WTC11 (cell line): ENCODE measurements at regions not wholly inside any gene's neighbourhood (a gene's known extent, or its start where the extent isn't known, plus 50 kb on each side); places are given as distances from the start of the nearest gene placed in this dataset.

Experiments used
- ATAC-seq: fragments of 200-7000 bp; cut with Tn5 transposase; 2 replicates; pipeline ENCODE4 v1.10.0; 2021; ENCODE audit warnings: mild to moderate bottlenecking, moderate library complexity
- CTCF ChIA-PET: fragments of 300-600 bp; sonication (Branson Sonifier 250); formaldehyde crosslinking; loops from one replicate; lab custom pipeline; 2021; ENCODE audit warnings: antibody characterized with exemption; lab: Charles Lee
- POLR2A ChIA-PET: fragments of 350-600 bp; sonication (Branson Sonifier 250); formaldehyde crosslinking; loops from one replicate; lab custom pipeline; 2021; ENCODE audit warnings: antibody characterized with exemption; lab: Charles Lee
- DNase-seq: peaks from one replicate; pipeline ENCODE4 v3.0.0; 2021; ENCODE audit warnings: low spot score
- H3K27ac Mint-ChIP-seq: 2 replicates; pipeline ENCODE4 v1.8.0; 2021; ENCODE audit warnings: mixed read lengths
- H3K27me3 Mint-ChIP-seq: 2 replicates; pipeline ENCODE4 v1.8.0; 2021; ENCODE audit warnings: low read depth, mild to moderate bottlenecking, moderate library complexity, mixed read lengths
- H3K36me3 Mint-ChIP-seq: 2 replicates; pipeline ENCODE4 v1.8.0; 2021; ENCODE audit warnings: mixed read lengths
- H3K4me1 Mint-ChIP-seq: 2 replicates; pipeline ENCODE4 v1.8.0; 2022; ENCODE audit warnings: mixed read lengths
- H3K4me3 Mint-ChIP-seq: 2 replicates; pipeline ENCODE4 v1.8.0; 2021; ENCODE audit warnings: mild to moderate bottlenecking, moderate library complexity, mixed read lengths
- H3K9me3 Mint-ChIP-seq: 2 replicates; pipeline ENCODE4 v1.8.0; 2021; ENCODE audit warnings: mixed read lengths
- ATF3 ChIP-seq: sonication (generic); formaldehyde crosslinking; conservative IDR thresholded peaks from 2 replicates; pipeline ENCODE4 v1.8.1; 2022; ENCODE audit warnings: mild to moderate bottlenecking, missing genetic modification reagents
- CDX4 ChIP-seq: fragments of 250-450 bp; sonication (Bioruptor Pico); IDR thresholded peaks from 2 replicates; pipeline ENCODE4 v1.9.0; 2021; ENCODE audit warnings: moderate library complexity, mild to moderate bottlenecking, inconsistent platforms, borderline replicate concordance
- E2F1 ChIP-seq: sonication (generic); formaldehyde crosslinking; IDR thresholded peaks from 2 replicates; pipeline ENCODE4 v1.8.0; 2022; ENCODE audit warnings: mild to moderate bottlenecking, missing genetic modification reagents
- ELF4 ChIP-seq: sonication (generic); formaldehyde crosslinking; IDR thresholded peaks from 2 replicates; pipeline ENCODE4 v1.8.1; 2022; ENCODE audit warnings: low read depth, mild to moderate bottlenecking, moderate library complexity, missing genetic modification reagents
- FOXJ3 ChIP-seq: sonication (generic); formaldehyde crosslinking; IDR thresholded peaks from 2 replicates; pipeline ENCODE4 v1.9.0; 2021; ENCODE audit warnings: missing genetic modification reagents, mild to moderate bottlenecking, borderline replicate concordance
- FOXK1 ChIP-seq: sonication (generic); formaldehyde crosslinking; IDR thresholded peaks from 2 replicates; pipeline ENCODE4 v1.8.0; 2022; ENCODE audit warnings: mild to moderate bottlenecking, moderate library complexity, missing genetic modification reagents
- FOXP1 ChIP-seq: sonication (generic); formaldehyde crosslinking; IDR thresholded peaks from 2 replicates; pipeline ENCODE4 v1.8.0; 2022; ENCODE audit warnings: missing genetic modification reagents, mild to moderate bottlenecking, moderate library complexity, borderline replicate concordance
- FOXP4 ChIP-seq: sonication (generic); formaldehyde crosslinking; IDR thresholded peaks from 2 replicates; pipeline ENCODE4 v1.8.0; 2022; ENCODE audit warnings: mild to moderate bottlenecking, missing genetic modification reagents
- GABPB1 ChIP-seq: sonication (generic); formaldehyde crosslinking; IDR thresholded peaks from 2 replicates; pipeline ENCODE4 v1.8.1; 2023; ENCODE audit warnings: mild to moderate bottlenecking, missing genetic modification reagents
- HMGA2 ChIP-seq: fragments of 250-450 bp; sonication (Bioruptor Pico); IDR thresholded peaks from 2 replicates; pipeline ENCODE4 v1.4.0; 2021; ENCODE audit warnings: mild to moderate bottlenecking, moderate library complexity
- HMGXB4 ChIP-seq: sonication (generic); formaldehyde crosslinking; IDR thresholded peaks from 2 replicates; pipeline ENCODE4 v1.8.1; 2023; ENCODE audit warnings: mild to moderate bottlenecking, moderate library complexity, missing genetic modification reagents
- KAT7 ChIP-seq: sonication (generic); formaldehyde crosslinking; IDR thresholded peaks from 2 replicates; pipeline ENCODE4 v1.8.1; 2023; ENCODE audit warnings: missing genetic modification reagents, mild to moderate bottlenecking, borderline replicate concordance
- NFATC4 ChIP-seq: fragments of 250-450 bp; sonication (Bioruptor Pico); IDR thresholded peaks from 2 replicates; pipeline ENCODE4 v1.9.0; 2021; ENCODE audit warnings: mild to moderate bottlenecking
- NR1H2 ChIP-seq: sonication (generic); formaldehyde crosslinking; IDR thresholded peaks from 2 replicates; pipeline ENCODE4 v1.9.0; 2021; ENCODE audit warnings: mild to moderate bottlenecking, moderate library complexity, missing genetic modification reagents
- NR2C2 ChIP-seq: sonication (generic); formaldehyde crosslinking; IDR thresholded peaks from 2 replicates; pipeline ENCODE4 v1.8.0; 2022; ENCODE audit warnings: mild to moderate bottlenecking, missing genetic modification reagents
- SOX15 ChIP-seq: fragments of 250-450 bp; sonication (Bioruptor Pico); IDR thresholded peaks from 2 replicates; pipeline ENCODE4 v1.9.0; 2021; ENCODE audit warnings: mild to moderate bottlenecking
- SP1 ChIP-seq: sonication (generic); formaldehyde crosslinking; conservative IDR thresholded peaks from 2 replicates; pipeline ENCODE4 v1.8.1; 2022; ENCODE audit warnings: missing genetic modification reagents
- ZNF219 ChIP-seq: sonication (generic); formaldehyde crosslinking; IDR thresholded peaks from 2 replicates; pipeline ENCODE4 v1.8.0; 2023; ENCODE audit warnings: missing genetic modification reagents, mild to moderate bottlenecking, borderline replicate concordance
- ZNF396 ChIP-seq: fragments of 250-450 bp; sonication (Bioruptor Pico); IDR thresholded peaks from 2 replicates; pipeline ENCODE4 v1.8.0; 2021; ENCODE audit warnings: mild to moderate bottlenecking, moderate library complexity, borderline replicate concordance
- ZNF425 ChIP-seq: fragments of 250-450 bp; sonication (Bioruptor Pico); conservative IDR thresholded peaks from 2 replicates; pipeline ENCODE4 v1.9.0; 2021; ENCODE audit warnings: mild to moderate bottlenecking
- ZNF671 ChIP-seq: fragments of 250-450 bp; sonication (Bioruptor Pico); IDR thresholded peaks from 2 replicates; pipeline ENCODE4 v1.8.0; 2021; ENCODE audit warnings: mild to moderate bottlenecking

- CTCF ChIA-PET = interaction anchor here (0.6 to 1.5 kb wide), 3 partner anchors 48 to 228 kb away, joined by 3 to 6 read pairs (median 3); no protein-coding TSS in a partner anchor
Observed at GRCh38 chr16:49120631-49121030, 161.0 kb downstream of the CBLN1 start.

GRCh38 chr16:49116873-49117272, 164.8 kb downstream of the CBLN1 start:
- ATAC-seq (no peak), DNase-seq (no peak)
- CTCF ChIA-PET = no interaction called here
- POLR2A ChIA-PET = no interaction called here
- TF ChIP-seq FOXJ3 (no peak), GABPB1 (CRISPR knock-in tag) (no peak), ZNF396 (CRISPR knock-in tag) (no peak), FOXP1 (CRISPR knock-in tag) (no peak), E2F1 (no peak), ATF3 (CRISPR knock-in tag) (no peak), NR2C2 (CRISPR knock-in tag) (no peak), HMGA2 (CRISPR knock-in tag) (no peak), ZNF671 (no peak), NR1H2 (no peak), FOXK1 (CRISPR knock-in tag) (no peak), KAT7 (no peak)
- Mint-ChIP-seq H3K9me3 (no peaks in the 10 kb centered on the region), H3K27me3 (peaks cover 2% of the 10 kb centered on the region), H3K4me1 (peaks cover 15% of the 10 kb centered on the region), H3K36me3 (no peaks in the 10 kb centered on the region), H3K27ac (no peak overlapping the region), H3K4me3 (no peak overlapping the region)

More at GRCh38 chr16:49120631-49121030, 161.0 kb downstream of the CBLN1 start:
- POLR2A ChIA-PET = no interaction called here
- H3K27me3 Mint-ChIP-seq = peaks cover 7% of the 10 kb centered on the region
- H3K4me1 Mint-ChIP-seq = peaks cover 3% of the 10 kb centered on the region
- no peak for DNase-seq
- no peak for ATAC-seq
- no peaks in the 10 kb centered on the region for H3K36me3 Mint-ChIP-seq
- H3K9me3 Mint-ChIP-seq = no peaks in the 10 kb centered on the region
- no peak overlapping the region for H3K27ac Mint-ChIP-seq
- TF ChIP-seq ZNF425 (no peak), SP1 (no peak), HMGXB4 (CRISPR knock-in tag) (no peak)
- H3K4me3 Mint-ChIP-seq = no peak overlapping the region

GRCh38 chr16:49115956-49116355, 165.7 kb downstream of the CBLN1 start:
- POLR2A ChIA-PET = no interaction called here
- no peak overlapping the region for H3K27ac Mint-ChIP-seq
- no peaks in the 10 kb centered on the region for H3K36me3 Mint-ChIP-seq
- TF ChIP-seq ZNF425 (no peak), ZNF219 (CRISPR knock-in tag) (no peak), FOXK1 (CRISPR knock-in tag) (no peak), SOX15 (CRISPR knock-in tag) (no peak), FOXP4 (no peak), NFATC4 (CRISPR knock-in tag) (no peak), E2F1 (no peak), ZNF671 (no peak), CDX4 (CRISPR knock-in tag) (no peak), ELF4 (no peak)
- CTCF ChIA-PET = interaction anchor here (2.2 kb wide), 1 partner anchor 232 kb away, joined by 6 read pairs; no protein-coding TSS in a partner anchor
- DNase-seq (no peak), ATAC-seq (no peak)
- H3K4me3 Mint-ChIP-seq = no peak overlapping the region
- H3K9me3 Mint-ChIP-seq = no peaks in the 10 kb centered on the region
- peaks cover 15% of the 10 kb centered on the region for H3K4me1 Mint-ChIP-seq
- peaks cover 2% of the 10 kb centered on the region for H3K27me3 Mint-ChIP-seq
